ENCODE measurements at regions not wholly inside any gene's neighbourhood (a gene's known extent, or its start where the extent isn't known, plus 50 kb on each side); places are given as distances from the start of the nearest gene placed in this dataset.
"Not testable (repeated sequence)": the region's sequence is repeated elsewhere in the genome, so short reads cannot be mapped to it uniquely, and the experiment has no call there.

DNA sequence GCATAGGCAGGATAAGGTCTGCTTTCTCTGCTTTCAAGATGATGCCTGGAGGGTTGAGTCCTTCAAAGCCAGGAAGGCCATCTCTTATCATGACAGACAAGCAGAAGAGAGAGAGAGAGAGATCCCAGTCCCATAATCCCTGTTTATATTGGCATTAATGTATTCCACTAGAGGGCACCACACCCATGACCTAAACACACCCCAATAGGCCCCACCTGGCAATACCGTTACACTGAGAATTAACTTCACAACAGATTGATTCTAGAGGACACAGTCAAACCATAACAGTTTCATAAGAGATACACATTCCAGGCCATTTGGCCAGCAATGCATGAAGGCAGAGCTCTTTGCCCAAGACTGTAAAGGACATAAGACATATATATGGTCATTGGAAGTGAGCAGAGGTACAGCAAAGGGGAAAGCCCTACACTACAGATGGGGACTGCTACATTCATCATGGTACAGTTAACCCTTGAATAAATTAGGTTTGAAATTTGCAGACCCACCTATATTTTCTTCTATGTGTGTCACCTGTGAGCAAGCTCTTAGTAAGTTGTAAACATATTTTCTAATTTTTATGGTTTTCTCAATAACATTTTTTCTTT lies 1516.1 kb downstream of the RPIA start:
- in situ Hi-C loops (cut with MboI; ENCODE audit: low pct_unique_long_range_greater_than_20kb, low sequenced_read_pairs, unreplicated experiment), result no loop called here
- peak; percentile 12 for DNase-seq (ENCODE audit: low spot score)
- TF ChIP-seq, protein P1, sequence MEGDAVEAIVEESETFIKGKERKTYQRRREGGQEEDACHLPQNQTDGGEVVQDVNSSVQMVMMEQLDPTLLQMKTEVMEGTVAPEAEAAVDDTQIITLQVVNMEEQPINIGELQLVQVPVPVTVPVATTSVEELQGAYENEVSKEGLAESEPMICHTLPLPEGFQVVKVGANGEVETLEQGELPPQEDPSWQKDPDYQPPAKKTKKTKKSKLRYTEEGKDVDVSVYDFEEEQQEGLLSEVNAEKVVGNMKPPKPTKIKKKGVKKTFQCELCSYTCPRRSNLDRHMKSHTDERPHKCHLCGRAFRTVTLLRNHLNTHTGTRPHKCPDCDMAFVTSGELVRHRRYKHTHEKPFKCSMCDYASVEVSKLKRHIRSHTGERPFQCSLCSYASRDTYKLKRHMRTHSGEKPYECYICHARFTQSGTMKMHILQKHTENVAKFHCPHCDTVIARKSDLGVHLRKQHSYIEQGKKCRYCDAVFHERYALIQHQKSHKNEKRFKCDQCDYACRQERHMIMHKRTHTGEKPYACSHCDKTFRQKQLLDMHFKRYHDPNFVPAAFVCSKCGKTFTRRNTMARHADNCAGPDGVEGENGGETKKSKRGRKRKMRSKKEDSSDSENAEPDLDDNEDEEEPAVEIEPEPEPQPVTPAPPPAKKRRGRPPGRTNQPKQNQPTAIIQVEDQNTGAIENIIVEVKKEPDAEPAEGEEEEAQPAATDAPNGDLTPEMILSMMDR (IDR thresholded peaks at IDR 0.05; ENCODE audit: extremely low read depth, insufficient read depth, missing control alignments), result peak; percentile 39

GRCh38 chr2:90209009-90209408 lies 1517.5 kb downstream of the RPIA start:
- in situ Hi-C loops (cut with MboI; ENCODE audit: low pct_unique_long_range_greater_than_20kb, low sequenced_read_pairs, unreplicated experiment), result no loop called here
- DNase-seq (ENCODE audit: low spot score), result no peak
- TF ChIP-seq, protein P1 (IDR thresholded peaks at IDR 0.05; ENCODE audit: extremely low read depth, insufficient read depth, missing control alignments), result no peak

- in situ Hi-C loops (cut with MboI; ENCODE audit: low pct_unique_long_range_greater_than_20kb, low sequenced_read_pairs, unreplicated experiment), result no loop called here
- DNase-seq (ENCODE audit: low spot score), result no peak
- TF ChIP-seq, protein P1 (IDR thresholded peaks at IDR 0.05; ENCODE audit: extremely low read depth, insufficient read depth, missing control alignments), result no peak
Measured at GRCh38 chr2:90209806-90210205, 1518.3 kb downstream of the RPIA start.

- in situ Hi-C loops (cut with MboI; ENCODE audit: low pct_unique_long_range_greater_than_20kb, low sequenced_read_pairs, unreplicated experiment); DNase-seq (ENCODE audit: low spot score): not testable (repeated sequence)
Measured at GRCh38 chr2:90215880-90216279, 1524.4 kb downstream of the RPIA start.

- DNase-seq (ENCODE audit: low spot score); in situ Hi-C loops (cut with MboI; ENCODE audit: low pct_unique_long_range_greater_than_20kb, low sequenced_read_pairs, unreplicated experiment): not testable (repeated sequence)
Measured at GRCh38 chr2:90216801-90217200, 1525.3 kb downstream of the RPIA start.

- in situ Hi-C loops (cut with MboI; ENCODE audit: low pct_unique_long_range_greater_than_20kb, low sequenced_read_pairs, unreplicated experiment); DNase-seq (ENCODE audit: low spot score): not testable (repeated sequence)
Measured at GRCh38 chr2:90218534-90218933, 1527.1 kb downstream of the RPIA start.

DNA sequence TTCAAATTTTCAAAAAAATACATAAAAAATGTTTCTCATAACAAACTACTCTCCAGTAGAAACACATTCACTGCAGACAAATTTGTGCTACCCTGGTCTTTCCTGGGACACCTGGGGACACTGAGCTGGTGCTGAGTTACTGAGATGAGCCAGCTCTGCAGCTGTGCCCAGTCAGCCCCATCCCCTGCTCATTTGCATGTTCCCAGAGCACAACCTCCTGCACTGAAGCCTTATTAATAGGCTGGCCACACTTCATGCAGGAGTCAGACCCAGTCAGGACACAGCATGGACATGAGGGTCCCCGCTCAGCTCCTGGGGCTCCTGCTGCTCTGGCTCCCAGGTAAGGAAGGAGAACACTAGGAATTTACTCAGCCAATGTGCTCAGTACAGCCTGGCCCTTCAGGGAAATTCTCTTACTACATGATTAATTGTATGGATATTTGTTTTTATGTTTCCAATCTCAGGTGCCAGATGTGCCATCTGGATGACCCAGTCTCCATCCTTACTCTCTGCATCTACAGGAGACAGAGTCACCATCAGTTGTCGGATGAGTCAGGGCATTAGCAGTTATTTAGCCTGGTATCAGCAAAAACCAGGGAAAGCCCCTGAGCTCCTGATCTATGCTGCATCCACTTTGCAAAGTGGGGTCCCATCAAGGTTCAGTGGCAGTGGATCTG lies 1529.3 kb downstream of the RPIA start:
- in situ Hi-C loops (cut with MboI; ENCODE audit: low pct_unique_long_range_greater_than_20kb, low sequenced_read_pairs, unreplicated experiment), result not testable (repeated sequence)

GRCh38 chr2:90221300-90221651 lies 1529.8 kb downstream of the RPIA start:
- in situ Hi-C loops (cut with MboI; ENCODE audit: low pct_unique_long_range_greater_than_20kb, low sequenced_read_pairs, unreplicated experiment), result no loop called here
- TF ChIP-seq, protein P1 (IDR thresholded peaks at IDR 0.05; ENCODE audit: extremely low read depth, insufficient read depth, missing control alignments), result no peak
- DNase-seq (ENCODE audit: low spot score), result no peak

More for the DNA sequence above, 1529.3 kb downstream of the RPIA start:
- not testable (repeated sequence) for DNase-seq (ENCODE audit: low spot score)

DNA sequence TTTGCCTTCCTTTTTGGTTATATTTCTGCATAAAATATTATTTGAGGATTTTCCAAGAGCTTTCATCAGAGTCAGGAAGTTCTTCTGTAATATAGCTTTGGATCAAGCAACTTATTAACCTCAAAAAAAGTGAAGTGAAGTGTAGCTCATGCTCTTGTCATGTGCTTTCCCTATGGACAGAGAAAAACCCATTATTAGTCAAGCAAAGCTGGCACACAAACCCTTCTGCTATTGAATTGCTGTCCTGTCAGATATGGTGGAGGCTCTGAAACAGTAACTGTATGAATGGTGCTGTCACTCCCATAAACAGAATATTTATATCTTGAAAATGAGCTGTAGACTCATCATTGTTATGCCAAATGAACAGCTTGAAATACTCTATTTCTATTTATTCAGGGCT lies 1533.3 kb downstream of the RPIA start:
- in situ Hi-C loops (cut with MboI; ENCODE audit: low pct_unique_long_range_greater_than_20kb, low sequenced_read_pairs, unreplicated experiment); DNase-seq (ENCODE audit: low spot score): not testable (repeated sequence)

DNA sequence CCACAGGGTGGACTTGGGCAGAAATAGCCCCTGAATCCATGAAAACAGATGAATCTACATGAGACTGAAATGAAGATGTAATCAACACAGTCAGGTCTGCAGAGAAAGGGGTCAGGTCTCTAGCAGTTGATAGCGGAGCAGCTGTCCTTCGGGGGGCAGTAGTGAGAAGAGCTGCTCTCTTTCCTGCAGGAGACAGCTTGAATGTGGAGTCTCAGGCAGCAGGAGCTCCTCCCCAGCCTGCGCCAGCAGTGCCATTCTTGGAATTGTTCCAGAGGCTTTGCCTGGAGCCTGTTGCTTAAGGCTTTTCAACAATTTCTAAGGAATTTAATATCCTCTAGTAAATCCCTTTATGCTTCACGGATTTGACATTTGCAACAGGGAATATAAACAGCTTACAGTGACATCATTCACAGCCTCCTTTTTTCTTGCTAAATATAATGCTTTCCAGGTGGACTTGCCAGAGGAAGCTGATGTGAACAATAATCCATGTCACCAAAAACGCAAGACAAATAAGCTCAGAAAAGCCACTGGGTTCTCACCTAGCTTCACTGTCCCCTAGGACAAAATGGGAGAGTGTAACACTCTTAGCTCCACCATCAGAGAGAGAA lies 1535.1 kb downstream of the RPIA start:
- in situ Hi-C loops (cut with MboI; ENCODE audit: low pct_unique_long_range_greater_than_20kb, low sequenced_read_pairs, unreplicated experiment); DNase-seq (ENCODE audit: low spot score): not testable (repeated sequence)

DNA sequence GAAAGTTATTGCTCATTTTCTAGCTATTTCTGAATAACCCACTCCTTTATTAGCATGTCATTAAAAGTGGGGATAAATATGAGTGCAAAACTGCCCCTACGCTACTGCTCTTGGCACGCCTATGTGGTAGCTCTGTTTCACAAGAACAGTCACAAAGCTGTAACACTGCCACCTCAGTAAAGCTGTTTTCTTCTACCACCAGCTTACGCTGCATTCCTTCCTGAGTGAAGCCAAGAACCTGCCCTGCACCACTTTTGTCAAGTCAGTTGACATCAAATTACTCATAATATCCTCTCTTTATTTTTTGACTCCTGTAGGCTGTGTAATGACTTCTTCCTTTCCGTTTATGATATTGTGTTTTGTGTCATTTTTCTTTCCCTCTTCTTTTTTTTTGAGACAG lies 1539.7 kb downstream of the RPIA start:
- DNase-seq (ENCODE audit: low spot score); in situ Hi-C loops (cut with MboI; ENCODE audit: low pct_unique_long_range_greater_than_20kb, low sequenced_read_pairs, unreplicated experiment): not testable (repeated sequence)

DNA sequence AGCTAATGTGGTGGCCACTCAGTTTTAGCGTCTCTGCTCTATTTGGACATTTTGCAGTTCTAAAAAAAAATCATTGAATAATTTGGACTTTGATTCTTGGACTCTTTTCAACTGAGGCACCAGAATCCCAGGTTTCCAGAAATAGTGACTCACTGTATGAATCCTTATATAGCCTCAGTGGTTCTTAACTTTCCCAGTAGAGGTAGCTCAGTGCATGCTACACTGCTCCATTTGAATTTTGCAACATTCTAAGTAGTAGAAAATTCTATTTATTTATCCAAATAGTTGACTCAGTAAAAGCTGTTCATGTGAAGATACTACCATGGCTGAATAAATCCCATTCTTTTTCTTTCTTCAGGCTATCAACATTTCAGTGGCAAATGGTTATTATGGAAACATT lies 1544.0 kb downstream of the RPIA start:
- DNase-seq (ENCODE audit: low spot score); in situ Hi-C loops (cut with MboI; ENCODE audit: low pct_unique_long_range_greater_than_20kb, low sequenced_read_pairs, unreplicated experiment): not testable (repeated sequence)
